ENCODE measurements at regions not wholly inside any gene's neighbourhood (a gene's known extent, or its start where the extent isn't known, plus 50 kb on each side); places are given as distances from the start of the nearest gene placed in this dataset.

GRCh38 chr10:9045311-9045710, 990.8 kb downstream of the GATA3 start:
- DNase-seq (ENCODE audit: low read depth, low spot score) (no peak), FAIRE-seq (no peak), ATAC-seq (no peak)
- H3K9me3 ChIP-seq (replicated peaks; ENCODE audit: control insufficient read depth, insufficient read depth, low read length), result no peaks in the 10 kb centered on the region
- ChIA-PET CTCF (interaction anchor here (1.5 kb wide), 1 partner anchor 84 kb away, joined by 3 read pairs; no protein-coding TSS in a partner anchor), POLR2A (no interaction called here), RAD21 (ENCODE audit: unreplicated experiment) (no interaction called here), SMC1A (ENCODE audit: uncharacterized antibody, unreplicated experiment) (interaction anchor here (0.6 to 1.1 kb wide), 3 partner anchors 9 to 49 kb away, joined by 3 to 4 read pairs (median 3); no protein-coding TSS in a partner anchor)
- in situ Hi-C loops (cut with MboI) (no loop called here), intact Hi-C loops (cut with micrococcal nuclease; ENCODE audit: unreplicated experiment) (no loop called here)
- no peak overlapping the region for H3K9ac ChIP-seq (ENCODE audit: control insufficient read depth, insufficient read depth, low read length)
- H3K4me2 ChIP-seq (ENCODE audit: control insufficient read depth, insufficient read depth), result no peak overlapping the region
- H3K4me1 ChIP-seq (ENCODE audit: control insufficient read depth, insufficient read depth, low read length), result no peaks in the 10 kb centered on the region
- TF ChIP-seq POLR2A (IDR thresholded peaks at IDR 0.05; ENCODE audit: low read depth, low read length), result no peak
- no peak for TF ChIP-seq ZNF592 (IDR thresholded peaks at IDR 0.05)
- no peak for TF ChIP-seq SMC3 (IDR thresholded peaks at IDR 0.05; ENCODE audit: borderline replicate concordance, low read length)
- no peak for TF ChIP-seq ZBTB33 (IDR thresholded peaks at IDR 0.05)
- TF ChIP-seq PKNOX1 (IDR thresholded peaks at IDR 0.05), result no peak
- no peak for TF ChIP-seq ESRRA (IDR thresholded peaks at IDR 0.05; ENCODE audit: low read length)
- no peak for TF ChIP-seq HDGF (IDR thresholded peaks at IDR 0.05)
- no peak for TF ChIP-seq CHD4 (IDR thresholded peaks at IDR 0.05)
- no peak for TF ChIP-seq POU2F2 (IDR thresholded peaks at IDR 0.05; ENCODE audit: borderline replicate concordance, low read depth, low read length)
- TF ChIP-seq EP300 (IDR thresholded peaks at IDR 0.05; ENCODE audit: borderline replicate concordance in 1 of 2, control insufficient read depth in 1 of 2, low read depth in 2 of 2, low read length in 2 of 2), result no peak
- no peak for TF ChIP-seq MTA2 (IDR thresholded peaks at IDR 0.05; ENCODE audit: low read depth)
- no peak for TF ChIP-seq BRCA1 (IDR thresholded peaks at IDR 0.05; ENCODE audit: low read depth, low read length)
- TF ChIP-seq CEBPB (IDR thresholded peaks at IDR 0.05; ENCODE audit: borderline replicate concordance in 1 of 2, low read depth in 2 of 2, low read length in 2 of 2), result no peak
- H2AFZ ChIP-seq (ENCODE audit: control insufficient read depth, low read depth, low read length), result no peak overlapping the region
- H3K79me2 ChIP-seq (ENCODE audit: control insufficient read depth, insufficient read depth, low read length), result no peaks in the 10 kb centered on the region
- H3K27ac ChIP-seq (ENCODE audit: control insufficient read depth, insufficient read depth), result no peak overlapping the region
- no peaks in the 10 kb centered on the region for H3K27me3 ChIP-seq (replicated peaks in 1 of 2; ENCODE audit: control insufficient read depth in 2 of 2, insufficient read depth in 2 of 2, low read length in 1 of 2)
- no peak overlapping the region for H3K4me3 ChIP-seq
- no peaks in the 10 kb centered on the region for H4K20me1 ChIP-seq (ENCODE audit: control insufficient read depth, insufficient read depth)
- no TSS peak for BruUV-seq (replicated peaks)
- no peaks in the 10 kb centered on the region for H3K36me3 ChIP-seq (ENCODE audit: control insufficient read depth in 2 of 2, insufficient read depth in 2 of 2, low read length in 1 of 2)
